IMR-90 (cell line): ENCODE measurements at regions not wholly inside any gene's neighbourhood (a gene's known extent, or its start where the extent isn't known, plus 50 kb on each side); places are given as distances from the start of the nearest gene placed in this dataset.

Experiments used
- ATAC-seq: fragments of 200-7000 bp; cut with Tn5 transposase; 2 replicates; pipeline ENCODE4 v1.9.1; 2020; ENCODE audit warnings: low read depth, mild to moderate bottlenecking, moderate library complexity
- BruUV-seq: library from RNA; stranded (reverse); fragments of 400-500 nt; replicated peaks from 2 replicates; lab custom pipeline; 2021; lab: Mats Ljungman, UMichigan
- CTCF ChIA-PET: fragments of 300-600 bp; formaldehyde crosslinking; extraction: SDS; loops from one replicate; lab custom pipeline; 2021; ENCODE audit warnings: antibody characterized with exemption; lab: Yijun Ruan, JAX
- POLR2A ChIA-PET: fragments of 300-600 bp; sonication (Branson Sonifier 250); formaldehyde crosslinking; loops from one replicate; lab custom pipeline; 2022; ENCODE audit warnings: antibody characterized with exemption; ENCODE audit not compliant: unreplicated experiment; lab: Charles Lee
- DNase-seq: peaks from one replicate; pipeline ENCODE4 v3.0.0; 2013
- H2AFZ ChIP-seq: replicated peaks from 2 replicates; pipeline ENCODE3; 2013; ENCODE audit warnings: low read length, mild to moderate bottlenecking; ENCODE audit not compliant: poor library complexity
- H2AK5ac ChIP-seq: 2 replicates; pipeline ENCODE4 v1.6.1; 2013; ENCODE audit warnings: low read depth, low read length, inconsistent platforms
- H2AK9ac ChIP-seq: replicated peaks from 2 replicates; pipeline ENCODE3; 2013; ENCODE audit warnings: mild to moderate bottlenecking, low read depth, low read length, moderate library complexity; ENCODE audit not compliant: poor library complexity
- H2BK120ac ChIP-seq: 2 replicates; pipeline ENCODE4 v1.6.1; 2013; ENCODE audit warnings: low read depth, low read length, inconsistent platforms
- H2BK15ac ChIP-seq: 3 replicates; pipeline ENCODE4 v1.6.1; 2013; ENCODE audit warnings: low read depth, low read length, inconsistent platforms
- H2BK20ac ChIP-seq: 2 replicates; pipeline ENCODE4 v1.6.1; 2013; ENCODE audit warnings: low read depth, mild to moderate bottlenecking, inconsistent platforms, low read length, moderate library complexity
- H2BK5ac ChIP-seq: 2 replicates; pipeline ENCODE4 v1.6.1; 2013; ENCODE audit warnings: mild to moderate bottlenecking, low read depth, low read length, inconsistent platforms; ENCODE audit not compliant: poor library complexity, severe bottlenecking
- H3K14ac ChIP-seq: replicated peaks from 2 replicates; pipeline ENCODE4 v1.6.1; 2013; ENCODE audit warnings: low read depth, low read length, inconsistent platforms
- H3K18ac ChIP-seq: 2 replicates; pipeline ENCODE4 v1.6.1; 2013; ENCODE audit warnings: low read depth, low read length, control low read depth
- H3K23ac ChIP-seq: 2 replicates; pipeline ENCODE4 v1.6.1; 2013; ENCODE audit warnings: low read depth, low read length, inconsistent platforms
- H3K27ac ChIP-seq: 2 replicates; pipeline ENCODE4 v1.5.1; 2013; ENCODE audit warnings: mild to moderate bottlenecking, control low read depth, low read length; ENCODE audit not compliant: insufficient read depth
- H3K27me3 ChIP-seq: 2 replicates; pipeline ENCODE4 v1.6.1; 2013; ENCODE audit warnings: low read length; ENCODE audit not compliant: control insufficient read depth, insufficient read depth
- H3K36me3 ChIP-seq: 2 replicates; pipeline ENCODE4 v1.6.1; 2013; ENCODE audit warnings: low read length, mixed read lengths; ENCODE audit not compliant: control insufficient read depth, insufficient read depth
- H3K4ac ChIP-seq: 2 replicates; pipeline ENCODE4 v1.6.1; 2013; ENCODE audit warnings: low read depth, low read length, inconsistent platforms
- H3K4me1 ChIP-seq: 2 replicates; pipeline ENCODE4 v1.6.1; 2013; ENCODE audit warnings: low read length, mixed read lengths; ENCODE audit not compliant: control insufficient read depth, insufficient read depth
- H3K4me2 ChIP-seq: 2 replicates; pipeline ENCODE4 v1.6.1; 2013; ENCODE audit warnings: low read depth, mild to moderate bottlenecking, control low read depth, low read length, moderate library complexity
- H3K4me3 ChIP-seq: 2 replicates; pipeline ENCODE4 v1.5.1; 2013; ENCODE audit warnings: low read depth, mild to moderate bottlenecking, control low read depth, low read length, moderate library complexity; ENCODE audit not compliant: insufficient read depth
- H3K56ac ChIP-seq: 2 replicates; pipeline ENCODE4 v1.6.1; 2013; ENCODE audit warnings: low read length, inconsistent platforms; ENCODE audit not compliant: insufficient read depth; ENCODE audit errors: extremely low read depth
- H3K79me1 ChIP-seq, 2 experiments: 2 replicates each; pipeline ENCODE4 v1.6.1; 2013; ENCODE audit warnings: low read length in 2 of 2, inconsistent platforms in 1 of 2, low read depth in 1 of 2
- H3K9ac ChIP-seq: 2 replicates; pipeline ENCODE4 v1.6.1; 2013; ENCODE audit warnings: low read depth, low read length, control low read depth
- H3K9me1 ChIP-seq: 2 replicates; pipeline ENCODE4 v1.6.1; 2013; ENCODE audit warnings: low read length, inconsistent platforms; ENCODE audit not compliant: insufficient read depth
- H3K9me3 ChIP-seq: 2 replicates; pipeline ENCODE4 v1.6.1; 2013; ENCODE audit warnings: low read length; ENCODE audit not compliant: control insufficient read depth, insufficient read depth
- H4K20me1 ChIP-seq: 2 replicates; pipeline ENCODE4 v1.6.1; 2013; ENCODE audit warnings: low read length, inconsistent platforms; ENCODE audit not compliant: insufficient read depth
- H4K5ac ChIP-seq: 2 replicates; pipeline ENCODE4 v1.6.1; 2013; ENCODE audit warnings: mild to moderate bottlenecking, low read depth, low read length, control low read depth
- H4K8ac ChIP-seq, 2 experiments: 2 replicates each; pipeline ENCODE4 v1.6.1; 2013; ENCODE audit warnings: low read depth in 2 of 2, low read length in 2 of 2, control low read depth in 1 of 2, inconsistent platforms in 1 of 2
- H4K91ac ChIP-seq: 2 replicates; pipeline ENCODE4 v1.6.1; 2013; ENCODE audit warnings: low read depth, low read length, inconsistent platforms; ENCODE audit not compliant: insufficient read depth
- CEBPB ChIP-seq: IDR thresholded peaks from 2 replicates; pipeline ENCODE4 v1.6.1; 2012; ENCODE audit warnings: low read depth, low read length, improper control_type of control experiment
- NFE2L2 ChIP-seq: fragments of 150-350 bp; IDR thresholded peaks from 2 replicates; pipeline ENCODE4 v1.6.1; 2016; ENCODE audit warnings: low read depth, mild to moderate bottlenecking, low read length
- WGBS, 2 experiments: methylation state at CpG; one replicate each; pipeline versions ENCODE4 v1.1.5 to v1.1.7; 2013; ENCODE audit warnings: missing lambda C conversion rate in 2 of 2; ENCODE audit not compliant: insufficient read length in 1 of 2; ENCODE audit errors: extremely low coverage in 2 of 2; 5-methylcytosine and 5-hydroxymethylcytosine counted together
- dilution Hi-C: fragments of 300-500 bp; cut with HindIII; formaldehyde crosslinking; loops from one replicate; pipeline ENCODE4 v1.14.3; 2018; ENCODE audit warnings: low sequenced_read_pairs; ENCODE audit not compliant: unreplicated experiment
- in situ Hi-C: fragments of 300-500 bp; cut with MboI; formaldehyde crosslinking; loops from 3 replicates; pipeline ENCODE4 v1.14.3; 2019; ENCODE audit warnings: low sequenced_read_pairs, inconsistent platforms, mixed read lengths
- intact Hi-C: fragments of 100-400 bp; cut with micrococcal nuclease; formaldehyde crosslinking; loops from 2 replicates; pipeline ENCODE4 v1.10.0; 2022

- H3K27ac ChIP-seq, result peak overlapping the region; percentile 66
- H3K9me3 ChIP-seq, result no peaks in the 10 kb centered on the region
- H2BK20ac ChIP-seq, result peak overlapping the region; percentile 71; the same call in 1 of the 2 replicates
- peak overlapping the region; percentile 3 to 31; a peak in 3 of 4 replicates for H4K8ac ChIP-seq
- H2AK9ac ChIP-seq, result peak overlapping the region; percentile 93
- intact Hi-C loops, result no loop called here
- ChIA-PET POLR2A (interaction anchor here (0.5 kb wide), 1 partner anchor 529 kb away, joined by 3 read pairs; no protein-coding TSS in a partner anchor), CTCF (interaction anchor here (0.5 to 1.8 kb wide), 11 partner anchors 8 to 106 kb away, joined by 3 to 6 read pairs (median 4); no protein-coding TSS in a partner anchor)
- peak overlapping the region; percentile 2; the same call in 1 of the 2 replicates for H3K9ac ChIP-seq
- 68% methylated on average over 7 of the region's 14 CpGs; no CpG with 5 or more reads in 1 of the 2 experiments for WGBS, 2 experiments
- H3K9me1 ChIP-seq, result peaks cover 48% of the 10 kb centered on the region
- H3K4me3 ChIP-seq, result no peak overlapping the region
- H3K14ac ChIP-seq, result 0 out of 2 replicates have a peak overlapping the region, but pooled peaks have one; percentile 19
- H3K27me3 ChIP-seq, result no peaks in the 10 kb centered on the region
- peak overlapping the region; percentile 74 for H2AFZ ChIP-seq
- H2BK5ac ChIP-seq, result peak overlapping the region; percentile 25
- DNase-seq (no peak), ATAC-seq (no peak)
- no peak overlapping the region for H3K18ac ChIP-seq
- H4K5ac ChIP-seq, result no peak overlapping the region
- no TSS peak for BruUV-seq
- peak overlapping the region; percentile 80 for H2AK5ac ChIP-seq
- dilution Hi-C loops, result no loop called here
- peaks cover 74% of the 10 kb centered on the region for H3K4me1 ChIP-seq
- peaks cover 88% of the 10 kb centered on the region for H4K20me1 ChIP-seq
- peaks cover 7% of the 10 kb centered on the region; the same call in 1 of the 2 replicates for H3K36me3 ChIP-seq
- H2BK120ac ChIP-seq, result peak overlapping the region; percentile 15
- in situ Hi-C loops, result loop anchor here (5.0 kb wide), 2 partner anchors 63 to 107 kb away; no protein-coding TSS in a partner anchor
- peak overlapping the region; percentile 66 for H3K4ac ChIP-seq
- peak overlapping the region; percentile 40; the same call in 1 of the 2 replicates for H4K91ac ChIP-seq
- H3K56ac ChIP-seq, result peak overlapping the region; percentile 42; the same call in 1 of the 2 replicates
- H3K79me1 ChIP-seq, result peaks cover 34 to 95% of the 10 kb centered on the region in 2 experiments
- H2BK15ac ChIP-seq, result peak overlapping the region; percentile 46; the same call in 1 of the 3 replicates
- TF ChIP-seq NFE2L2 (no peak), CEBPB (peak; percentile 91)
- no peak overlapping the region for H3K4me2 ChIP-seq
- 0 out of 2 replicates have a peak overlapping the region, but pooled peaks have one; percentile 19 for H3K23ac ChIP-seq
Measured at GRCh38 chr17:77429369-77429968, 288.7 kb downstream of the SEC14L1 start.
